ENCODE measurements at regions not wholly inside any gene's neighbourhood (a gene's known extent, or its start where the extent isn't known, plus 50 kb on each side); places are given as distances from the start of the nearest gene placed in this dataset.

- no peak overlapping the region for H2AK9ac ChIP-seq (replicated peaks; ENCODE audit: low read depth, low read length, poor library complexity)
- no peak overlapping the region for H2AK5ac ChIP-seq (ENCODE audit: low read depth, low read length)
- H2BK20ac ChIP-seq (ENCODE audit: low read depth, low read length): no peak overlapping the region
- no peak overlapping the region for H4K91ac ChIP-seq (ENCODE audit: insufficient read depth, low read depth, low read length)
- H3K18ac ChIP-seq (ENCODE audit: low read depth, low read length): no peak overlapping the region
- ChIA-PET POLR2A (ENCODE audit: unreplicated experiment) (no interaction called here), CTCF (no interaction called here)
- H2BK15ac ChIP-seq (ENCODE audit: low read depth, low read length): no peak overlapping the region
- H2BK5ac ChIP-seq (ENCODE audit: low read depth, low read length, poor library complexity, severe bottlenecking): no peak overlapping the region
- no peaks in the 10 kb centered on the region for H3K27me3 ChIP-seq (ENCODE audit: control insufficient read depth, insufficient read depth, low read length)
- no peak overlapping the region for H2AFZ ChIP-seq (replicated peaks; ENCODE audit: low read length, poor library complexity)
- H3K14ac ChIP-seq (replicated peaks; ENCODE audit: low read depth, low read length): no peak overlapping the region
- no peaks in the 10 kb centered on the region for H3K36me3 ChIP-seq (ENCODE audit: control insufficient read depth, insufficient read depth, low read length)
- H3K4me1 ChIP-seq (ENCODE audit: control insufficient read depth, insufficient read depth, low read length): no peaks in the 10 kb centered on the region
- BruUV-seq (replicated peaks): no TSS peak
- ATAC-seq (ENCODE audit: low read depth) (no peak), DNase-seq (no peak)
- TF ChIP-seq MXI1 (IDR thresholded peaks at IDR 0.05; ENCODE audit: borderline replicate concordance, low read depth, low read length): no peak
- no peak for TF ChIP-seq MAFK (IDR thresholded peaks at IDR 0.05; ENCODE audit: low read depth, low read length)
- no peak for TF ChIP-seq RAD21 (IDR thresholded peaks at IDR 0.05; ENCODE audit: low read length)
- TF ChIP-seq CEBPB (IDR thresholded peaks at IDR 0.05; ENCODE audit: low read depth, low read length): no peak
- TF ChIP-seq SMC3 (IDR thresholded peaks at IDR 0.05; ENCODE audit: low read depth, low read length): no peak
- no peak for TF ChIP-seq ELK1 (IDR thresholded peaks at IDR 0.05; ENCODE audit: borderline replicate concordance, low read depth, low read length)
- no peak for TF ChIP-seq POLR2A (IDR thresholded peaks at IDR 0.05; ENCODE audit: low read depth, low read length)
- TF ChIP-seq RCOR1 (IDR thresholded peaks at IDR 0.05; ENCODE audit: insufficient replicate concordance, low read length): no peak
- no peak for TF ChIP-seq CHD1 (IDR thresholded peaks at IDR 0.05; ENCODE audit: low read depth, low read length)
- TF ChIP-seq, protein P1, sequence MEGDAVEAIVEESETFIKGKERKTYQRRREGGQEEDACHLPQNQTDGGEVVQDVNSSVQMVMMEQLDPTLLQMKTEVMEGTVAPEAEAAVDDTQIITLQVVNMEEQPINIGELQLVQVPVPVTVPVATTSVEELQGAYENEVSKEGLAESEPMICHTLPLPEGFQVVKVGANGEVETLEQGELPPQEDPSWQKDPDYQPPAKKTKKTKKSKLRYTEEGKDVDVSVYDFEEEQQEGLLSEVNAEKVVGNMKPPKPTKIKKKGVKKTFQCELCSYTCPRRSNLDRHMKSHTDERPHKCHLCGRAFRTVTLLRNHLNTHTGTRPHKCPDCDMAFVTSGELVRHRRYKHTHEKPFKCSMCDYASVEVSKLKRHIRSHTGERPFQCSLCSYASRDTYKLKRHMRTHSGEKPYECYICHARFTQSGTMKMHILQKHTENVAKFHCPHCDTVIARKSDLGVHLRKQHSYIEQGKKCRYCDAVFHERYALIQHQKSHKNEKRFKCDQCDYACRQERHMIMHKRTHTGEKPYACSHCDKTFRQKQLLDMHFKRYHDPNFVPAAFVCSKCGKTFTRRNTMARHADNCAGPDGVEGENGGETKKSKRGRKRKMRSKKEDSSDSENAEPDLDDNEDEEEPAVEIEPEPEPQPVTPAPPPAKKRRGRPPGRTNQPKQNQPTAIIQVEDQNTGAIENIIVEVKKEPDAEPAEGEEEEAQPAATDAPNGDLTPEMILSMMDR (conservative IDR thresholded peaks at IDR 0.05; ENCODE audit: low read depth, low read length): no peak
- no peak for TF ChIP-seq BHLHE40 (IDR thresholded peaks at IDR 0.05; ENCODE audit: low read depth, low read length)
- no peak for TF ChIP-seq FOS (IDR thresholded peaks at IDR 0.05; ENCODE audit: low read depth, low read length)
- TF ChIP-seq USF2 (IDR thresholded peaks at IDR 0.05; ENCODE audit: low read depth, low read length): no peak
- TF ChIP-seq MAZ (IDR thresholded peaks at IDR 0.05; ENCODE audit: borderline replicate concordance, low read depth, low read length): no peak
- no peak for TF ChIP-seq NFE2L2 (IDR thresholded peaks at IDR 0.05; ENCODE audit: low read depth, low read length)
- no peak for TF ChIP-seq RFX5 (IDR thresholded peaks at IDR 0.05; ENCODE audit: low read depth, low read length)
- intact Hi-C loops (cut with micrococcal nuclease) (no loop called here), in situ Hi-C loops (cut with MboI; ENCODE audit: low sequenced_read_pairs) (no loop called here), dilution Hi-C loops (cut with HindIII; ENCODE audit: low sequenced_read_pairs, unreplicated experiment) (no loop called here)
- H4K8ac ChIP-seq (ENCODE audit: low read depth in 2 of 2, low read length in 2 of 2): no peak overlapping the region
- no peak overlapping the region for H3K56ac ChIP-seq (ENCODE audit: extremely low read depth, insufficient read depth, low read length)
- no CpG with 5 or more reads among the region's 3 CpGs for WGBS, 2 experiments (ENCODE audit: extremely low coverage in 2 of 2, insufficient read length in 1 of 2)
- H3K9me3 ChIP-seq (ENCODE audit: control insufficient read depth, insufficient read depth, low read length): peaks cover 13% of the 10 kb centered on the region; the same call in 1 of the 2 replicates
- no peak overlapping the region for H3K9ac ChIP-seq (ENCODE audit: low read depth, low read length)
- H4K5ac ChIP-seq (ENCODE audit: low read depth, low read length): no peak overlapping the region
- H3K4ac ChIP-seq (ENCODE audit: low read depth, low read length): no peak overlapping the region
- no peak overlapping the region for H3K4me2 ChIP-seq (ENCODE audit: low read depth, low read length)
- no peak overlapping the region for H2BK120ac ChIP-seq (ENCODE audit: low read depth, low read length)
- no peak overlapping the region for H3K23ac ChIP-seq (ENCODE audit: low read depth, low read length)
- H3K9me1 ChIP-seq (ENCODE audit: insufficient read depth, low read length): no peaks in the 10 kb centered on the region
- H4K20me1 ChIP-seq (ENCODE audit: insufficient read depth, low read length): no peaks in the 10 kb centered on the region
- no peak overlapping the region for H3K27ac ChIP-seq (ENCODE audit: insufficient read depth, low read length)
- no peak overlapping the region for H3K4me3 ChIP-seq (ENCODE audit: insufficient read depth, low read depth, low read length)
- no peaks in the 10 kb centered on the region for H3K79me1 ChIP-seq (ENCODE audit: low read depth in 1 of 2, low read length in 2 of 2)
Observed at GRCh38 chr2:2992634-2993033, 385.0 kb downstream of the EIPR1 start.
